WTC11 (cell line): ENCODE measurements at regions not wholly inside any gene's neighbourhood (a gene's known extent, or its start where the extent isn't known, plus 50 kb on each side); places are given as distances from the start of the nearest gene placed in this dataset.

Source experiments
- ATAC-seq: fragments of 200-7000 bp; cut with Tn5 transposase; 2 replicates; pipeline ENCODE4 v1.10.0; 2021; ENCODE audit warnings: mild to moderate bottlenecking, moderate library complexity
- CTCF ChIA-PET: fragments of 300-600 bp; sonication (Branson Sonifier 250); formaldehyde crosslinking; loops from one replicate; lab custom pipeline; 2021; ENCODE audit warnings: antibody characterized with exemption; lab: Charles Lee
- POLR2A ChIA-PET: fragments of 350-600 bp; sonication (Branson Sonifier 250); formaldehyde crosslinking; loops from one replicate; lab custom pipeline; 2021; ENCODE audit warnings: antibody characterized with exemption; lab: Charles Lee
- DNase-seq: peaks from one replicate; pipeline ENCODE4 v3.0.0; 2021; ENCODE audit warnings: low spot score
- H3K27ac Mint-ChIP-seq: 2 replicates; pipeline ENCODE4 v1.8.0; 2021; ENCODE audit warnings: mixed read lengths
- H3K27me3 Mint-ChIP-seq: 2 replicates; pipeline ENCODE4 v1.8.0; 2021; ENCODE audit warnings: low read depth, mild to moderate bottlenecking, moderate library complexity, mixed read lengths
- H3K36me3 Mint-ChIP-seq: 2 replicates; pipeline ENCODE4 v1.8.0; 2021; ENCODE audit warnings: mixed read lengths
- H3K4me1 Mint-ChIP-seq: 2 replicates; pipeline ENCODE4 v1.8.0; 2022; ENCODE audit warnings: mixed read lengths
- H3K4me3 Mint-ChIP-seq: 2 replicates; pipeline ENCODE4 v1.8.0; 2021; ENCODE audit warnings: mild to moderate bottlenecking, moderate library complexity, mixed read lengths
- H3K9me3 Mint-ChIP-seq: 2 replicates; pipeline ENCODE4 v1.8.0; 2021; ENCODE audit warnings: mixed read lengths
- AFF4 ChIP-seq: sonication (generic); formaldehyde crosslinking; IDR thresholded peaks from 2 replicates; pipeline ENCODE4 v1.8.1; 2023; ENCODE audit warnings: mild to moderate bottlenecking, missing genetic modification reagents, borderline replicate concordance
- CBFB ChIP-seq: sonication (generic); formaldehyde crosslinking; IDR thresholded peaks from 2 replicates; pipeline ENCODE4 v1.8.1; 2022; ENCODE audit warnings: mild to moderate bottlenecking, low read depth, missing genetic modification reagents
- CDX4 ChIP-seq: fragments of 250-450 bp; sonication (Bioruptor Pico); IDR thresholded peaks from 2 replicates; pipeline ENCODE4 v1.9.0; 2021; ENCODE audit warnings: moderate library complexity, mild to moderate bottlenecking, inconsistent platforms, borderline replicate concordance
- CREB1 ChIP-seq: sonication (generic); formaldehyde crosslinking; IDR thresholded peaks from 2 replicates; pipeline ENCODE4 v1.8.0; 2023; ENCODE audit warnings: mild to moderate bottlenecking, missing genetic modification reagents
- CREM ChIP-seq: sonication (generic); formaldehyde crosslinking; IDR thresholded peaks from 2 replicates; pipeline ENCODE4 v1.8.1; 2022; ENCODE audit warnings: mild to moderate bottlenecking, missing genetic modification reagents, moderate library complexity
- E2F5 ChIP-seq: sonication (generic); formaldehyde crosslinking; IDR thresholded peaks from 2 replicates; pipeline ENCODE4 v1.8.1; 2022; ENCODE audit warnings: mild to moderate bottlenecking, moderate library complexity, missing genetic modification reagents
- JAZF1 ChIP-seq: fragments of 250-450 bp; sonication (Bioruptor Pico); IDR thresholded peaks from 2 replicates; pipeline ENCODE4 v1.9.0; 2021; ENCODE audit warnings: moderate library complexity, mild to moderate bottlenecking, inconsistent platforms
- NFE2L1 ChIP-seq: sonication (generic); formaldehyde crosslinking; IDR thresholded peaks from 2 replicates; pipeline ENCODE4 v1.8.1; 2023; ENCODE audit warnings: missing genetic modification reagents
- NFYB ChIP-seq: sonication (generic); formaldehyde crosslinking; conservative IDR thresholded peaks from 2 replicates; pipeline ENCODE4 v1.8.0; 2022; ENCODE audit warnings: low read depth, missing genetic modification reagents
- OVOL2 ChIP-seq: fragments of 250-450 bp; sonication (Bioruptor Pico); IDR thresholded peaks from 2 replicates; pipeline ENCODE4 v1.9.0; 2021; ENCODE audit warnings: mild to moderate bottlenecking, borderline replicate concordance
- SMAD4 ChIP-seq: sonication (generic); formaldehyde crosslinking; IDR thresholded peaks from 2 replicates; pipeline ENCODE4 v1.8.0; 2022; ENCODE audit warnings: mild to moderate bottlenecking, missing genetic modification reagents
- TCF7 ChIP-seq: sonication (generic); formaldehyde crosslinking; IDR thresholded peaks from 2 replicates; pipeline ENCODE4 v1.8.0; 2022; ENCODE audit warnings: mild to moderate bottlenecking, low read depth, missing genetic modification reagents, moderate library complexity
- TP53 ChIP-seq: sonication (generic); formaldehyde crosslinking; IDR thresholded peaks from 2 replicates; pipeline ENCODE4 v1.8.1; 2023; ENCODE audit warnings: mild to moderate bottlenecking, missing genetic modification reagents
- ZNF121 ChIP-seq: sonication (generic); formaldehyde crosslinking; IDR thresholded peaks from 2 replicates; pipeline ENCODE4 v1.8.0; 2023; ENCODE audit warnings: missing genetic modification reagents
- ZNF416 ChIP-seq: fragments of 250-450 bp; sonication (Bioruptor Pico); IDR thresholded peaks from 2 replicates; pipeline ENCODE4 v1.9.0; 2021; ENCODE audit warnings: mild to moderate bottlenecking, inconsistent platforms
- ZNF532 ChIP-seq: fragments of 250-450 bp; sonication (Bioruptor Pico); IDR thresholded peaks from 2 replicates; pipeline ENCODE4 v1.9.0; 2021; ENCODE audit warnings: mild to moderate bottlenecking, borderline replicate concordance
- TF ChIP-seq, protein P1 (sequence below): sonication (generic); formaldehyde crosslinking; IDR thresholded peaks from 2 replicates; pipeline ENCODE4 v1.8.0; 2022; ENCODE audit warnings: mild to moderate bottlenecking, missing genetic modification reagents
- TF ChIP-seq, protein P2 (sequence below): fragments of 250-450 bp; sonication (Bioruptor Pico); IDR thresholded peaks from 2 replicates; pipeline ENCODE4 v1.9.0; 2021; ENCODE audit warnings: mild to moderate bottlenecking
- TF ChIP-seq, protein P3 (sequence below): sonication (generic); formaldehyde crosslinking; conservative IDR thresholded peaks from 2 replicates; pipeline ENCODE4 v1.8.1; 2022; ENCODE audit warnings: mild to moderate bottlenecking, missing genetic modification reagents

- ATAC-seq (no peak), DNase-seq (no peak)
- ChIA-PET CTCF (no interaction called here), POLR2A (no interaction called here)
- Mint-ChIP-seq H3K4me1 (peaks cover 3% of the 10 kb centered on the region), H3K27me3 (peaks cover 7% of the 10 kb centered on the region; the same call in 1 of the 2 replicates), H3K4me3 (no peak overlapping the region), H3K36me3 (no peaks in the 10 kb centered on the region), H3K27ac (no peak overlapping the region), H3K9me3 (no peaks in the 10 kb centered on the region)
- no peak for TF ChIP-seq NFYB (CRISPR knock-in tag)
- TF ChIP-seq, protein P1, sequence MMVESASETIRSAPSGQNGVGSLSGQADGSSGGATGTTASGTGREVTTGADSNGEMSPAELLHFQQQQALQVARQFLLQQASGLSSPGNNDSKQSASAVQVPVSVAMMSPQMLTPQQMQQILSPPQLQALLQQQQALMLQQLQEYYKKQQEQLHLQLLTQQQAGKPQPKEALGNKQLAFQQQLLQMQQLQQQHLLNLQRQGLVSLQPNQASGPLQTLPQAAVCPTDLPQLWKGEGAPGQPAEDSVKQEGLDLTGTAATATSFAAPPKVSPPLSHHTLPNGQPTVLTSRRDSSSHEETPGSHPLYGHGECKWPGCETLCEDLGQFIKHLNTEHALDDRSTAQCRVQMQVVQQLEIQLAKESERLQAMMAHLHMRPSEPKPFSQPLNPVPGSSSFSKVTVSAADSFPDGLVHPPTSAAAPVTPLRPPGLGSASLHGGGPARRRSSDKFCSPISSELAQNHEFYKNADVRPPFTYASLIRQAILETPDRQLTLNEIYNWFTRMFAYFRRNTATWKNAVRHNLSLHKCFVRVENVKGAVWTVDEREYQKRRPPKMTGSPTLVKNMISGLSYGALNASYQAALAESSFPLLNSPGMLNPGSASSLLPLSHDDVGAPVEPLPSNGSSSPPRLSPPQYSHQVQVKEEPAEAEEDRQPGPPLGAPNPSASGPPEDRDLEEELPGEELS (CRISPR knock-in tag) = no peak
- TF ChIP-seq NFE2L1 (CRISPR knock-in tag) = no peak
- TF ChIP-seq OVOL2 (CRISPR knock-in tag) = no peak
- no peak for TF ChIP-seq CREB1
- TF ChIP-seq JAZF1 = no peak
- TF ChIP-seq ZNF416 (CRISPR knock-in tag) = no peak
- no peak for TF ChIP-seq E2F5 (CRISPR knock-in tag)
- TF ChIP-seq TCF7 (CRISPR knock-in tag) = no peak
- no peak for TF ChIP-seq CREM (CRISPR knock-in tag)
Observed at GRCh38 chr1:110743397-110743796, 68.7 kb upstream of the KCNA3 start.

- no peak for ATAC-seq
- no peaks in the 10 kb centered on the region for H3K36me3 Mint-ChIP-seq
- H3K27me3 Mint-ChIP-seq = peaks cover 36% of the 10 kb centered on the region
- H3K9me3 Mint-ChIP-seq = no peaks in the 10 kb centered on the region
- no peak overlapping the region for H3K27ac Mint-ChIP-seq
- ChIA-PET POLR2A (no interaction called here), CTCF (interaction anchor here (1.1 kb wide), 1 partner anchor 44 kb away, joined by 3 read pairs; no protein-coding TSS in a partner anchor)
- H3K4me3 Mint-ChIP-seq = no peak overlapping the region
- peaks cover 15% of the 10 kb centered on the region for H3K4me1 Mint-ChIP-seq
- no peak for DNase-seq
- no peak for TF ChIP-seq ZNF532 (CRISPR knock-in tag)
- TF ChIP-seq TP53 (CRISPR knock-in tag) = no peak
- TF ChIP-seq SMAD4 (CRISPR knock-in tag) = no peak
- TF ChIP-seq, protein P2, sequence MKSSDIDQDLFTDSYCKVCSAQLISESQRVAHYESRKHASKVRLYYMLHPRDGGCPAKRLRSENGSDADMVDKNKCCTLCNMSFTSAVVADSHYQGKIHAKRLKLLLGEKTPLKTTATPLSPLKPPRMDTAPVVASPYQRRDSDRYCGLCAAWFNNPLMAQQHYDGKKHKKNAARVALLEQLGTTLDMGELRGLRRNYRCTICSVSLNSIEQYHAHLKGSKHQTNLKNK (CRISPR knock-in tag) = no peak
- no peak for TF ChIP-seq ZNF121 (CRISPR knock-in tag)
- TF ChIP-seq AFF4 (CRISPR knock-in tag) = no peak
- no peak for TF ChIP-seq CDX4 (CRISPR knock-in tag)
- TF ChIP-seq, protein P3, sequence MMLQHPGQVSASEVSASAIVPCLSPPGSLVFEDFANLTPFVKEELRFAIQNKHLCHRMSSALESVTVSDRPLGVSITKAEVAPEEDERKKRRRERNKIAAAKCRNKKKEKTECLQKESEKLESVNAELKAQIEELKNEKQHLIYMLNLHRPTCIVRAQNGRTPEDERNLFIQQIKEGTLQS (CRISPR knock-in tag) = no peak
- TF ChIP-seq CBFB (CRISPR knock-in tag) = no peak
Observed at GRCh38 chr1:110736900-110737605, 62.3 kb upstream of the KCNA3 start.
